ENCODE measurements at regions not wholly inside any gene's neighbourhood (a gene's known extent, or its start where the extent isn't known, plus 50 kb on each side); places are given as distances from the start of the nearest gene placed in this dataset.

DNA sequence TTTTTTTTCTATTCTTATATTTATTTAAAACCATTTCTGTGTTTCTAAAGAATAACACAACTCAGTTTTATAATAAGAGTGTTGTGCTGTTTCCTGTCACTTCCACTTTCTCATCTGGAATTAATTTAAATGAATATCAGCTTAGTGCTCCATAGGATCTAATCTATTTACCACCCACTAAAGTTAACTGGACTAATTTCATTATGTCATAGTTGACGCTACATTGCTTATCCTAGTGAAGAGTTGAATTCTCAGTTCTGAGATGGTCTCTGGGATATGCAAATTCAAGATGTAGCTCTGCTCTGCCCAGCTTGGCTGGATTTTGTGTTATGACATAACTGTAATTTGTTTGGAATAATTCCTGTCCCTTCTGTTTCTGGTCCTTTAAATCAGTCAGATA lies 380.1 kb downstream of the METTL15 start:
- H3K4me3 ChIP-seq (ENCODE audit: control insufficient read depth, low read depth, low read length): no peak overlapping the region
- TF ChIP-seq, protein P1, sequence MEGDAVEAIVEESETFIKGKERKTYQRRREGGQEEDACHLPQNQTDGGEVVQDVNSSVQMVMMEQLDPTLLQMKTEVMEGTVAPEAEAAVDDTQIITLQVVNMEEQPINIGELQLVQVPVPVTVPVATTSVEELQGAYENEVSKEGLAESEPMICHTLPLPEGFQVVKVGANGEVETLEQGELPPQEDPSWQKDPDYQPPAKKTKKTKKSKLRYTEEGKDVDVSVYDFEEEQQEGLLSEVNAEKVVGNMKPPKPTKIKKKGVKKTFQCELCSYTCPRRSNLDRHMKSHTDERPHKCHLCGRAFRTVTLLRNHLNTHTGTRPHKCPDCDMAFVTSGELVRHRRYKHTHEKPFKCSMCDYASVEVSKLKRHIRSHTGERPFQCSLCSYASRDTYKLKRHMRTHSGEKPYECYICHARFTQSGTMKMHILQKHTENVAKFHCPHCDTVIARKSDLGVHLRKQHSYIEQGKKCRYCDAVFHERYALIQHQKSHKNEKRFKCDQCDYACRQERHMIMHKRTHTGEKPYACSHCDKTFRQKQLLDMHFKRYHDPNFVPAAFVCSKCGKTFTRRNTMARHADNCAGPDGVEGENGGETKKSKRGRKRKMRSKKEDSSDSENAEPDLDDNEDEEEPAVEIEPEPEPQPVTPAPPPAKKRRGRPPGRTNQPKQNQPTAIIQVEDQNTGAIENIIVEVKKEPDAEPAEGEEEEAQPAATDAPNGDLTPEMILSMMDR (IDR thresholded peaks at IDR 0.05; ENCODE audit: control insufficient read depth, insufficient read depth, low read depth, low read length, missing control alignments): no peak
- no peak for DNase-seq (ENCODE audit: low read depth)

- no peak overlapping the region for H3K4me3 ChIP-seq (ENCODE audit: control insufficient read depth, low read depth, low read length)
- TF ChIP-seq, protein P1 (IDR thresholded peaks at IDR 0.05; ENCODE audit: control insufficient read depth, insufficient read depth, low read depth, low read length, missing control alignments): no peak
- DNase-seq (ENCODE audit: low read depth): no peak
Measured at GRCh38 chr11:28483072-28483867, 375.1 kb downstream of the METTL15 start.

GRCh38 chr11:28482666-28483065 lies 374.5 kb downstream of the METTL15 start:
- TF ChIP-seq, protein P1 (IDR thresholded peaks at IDR 0.05; ENCODE audit: control insufficient read depth, insufficient read depth, low read depth, low read length, missing control alignments): no peak

DNA sequence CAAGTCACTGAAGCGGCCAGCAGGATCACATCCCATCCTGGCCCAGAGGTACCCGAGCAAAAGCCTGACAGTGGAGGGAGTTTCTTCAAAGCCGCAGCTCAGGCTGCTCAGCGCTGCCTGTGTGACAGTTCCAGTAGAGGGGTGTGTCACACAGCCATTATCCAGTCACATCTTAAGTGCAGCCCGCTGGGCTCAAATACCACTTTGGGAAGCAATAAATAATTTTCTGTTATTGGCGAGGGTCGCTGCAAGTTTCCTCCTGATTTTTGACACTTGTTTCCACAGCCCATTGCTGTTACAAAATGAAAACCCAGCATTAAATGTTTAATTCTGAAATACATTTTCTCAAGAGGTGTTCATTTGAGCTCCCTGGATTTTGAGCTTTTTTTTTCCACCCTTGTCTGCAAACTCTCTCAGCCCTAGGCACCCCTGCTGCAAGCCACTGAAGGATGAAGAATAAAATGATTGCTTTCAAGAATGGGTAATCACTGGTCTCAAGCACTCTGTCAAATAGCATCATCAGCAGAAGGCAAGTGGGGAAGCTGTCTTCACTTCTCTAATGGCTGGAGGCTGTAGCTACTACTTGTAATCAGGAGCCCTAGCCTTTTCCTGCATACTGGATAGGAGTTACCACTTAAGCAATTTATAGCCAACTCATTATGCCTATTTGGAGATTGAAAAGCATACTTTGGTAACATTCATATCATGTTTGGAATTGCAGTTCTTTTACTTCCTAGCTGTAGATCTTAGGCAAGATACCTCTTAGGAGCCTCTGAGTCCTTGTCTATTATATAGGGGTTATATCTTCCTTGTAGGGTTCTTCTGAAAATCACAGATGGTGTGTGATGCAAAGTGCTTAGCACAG lies 373.7 kb downstream of the METTL15 start:
- TF ChIP-seq, protein P1 (IDR thresholded peaks at IDR 0.05; ENCODE audit: control insufficient read depth, insufficient read depth, low read depth, low read length, missing control alignments): no peak
- H3K4me3 ChIP-seq (ENCODE audit: control insufficient read depth, low read depth, low read length): no peak overlapping the region
- no peak for DNase-seq (ENCODE audit: low read depth)

More at GRCh38 chr11:28482666-28483065, 374.5 kb downstream of the METTL15 start:
- no peak for DNase-seq (ENCODE audit: low read depth)
- no peak overlapping the region for H3K4me3 ChIP-seq (ENCODE audit: control insufficient read depth, low read depth, low read length)

GRCh38 chr11:28480406-28480805 lies 372.2 kb downstream of the METTL15 start:
- no peak for DNase-seq (ENCODE audit: low read depth)
- H3K4me3 ChIP-seq (ENCODE audit: control insufficient read depth, low read depth, low read length): no peak overlapping the region
- TF ChIP-seq, protein P1 (IDR thresholded peaks at IDR 0.05; ENCODE audit: control insufficient read depth, insufficient read depth, low read depth, low read length, missing control alignments): no peak

DNA sequence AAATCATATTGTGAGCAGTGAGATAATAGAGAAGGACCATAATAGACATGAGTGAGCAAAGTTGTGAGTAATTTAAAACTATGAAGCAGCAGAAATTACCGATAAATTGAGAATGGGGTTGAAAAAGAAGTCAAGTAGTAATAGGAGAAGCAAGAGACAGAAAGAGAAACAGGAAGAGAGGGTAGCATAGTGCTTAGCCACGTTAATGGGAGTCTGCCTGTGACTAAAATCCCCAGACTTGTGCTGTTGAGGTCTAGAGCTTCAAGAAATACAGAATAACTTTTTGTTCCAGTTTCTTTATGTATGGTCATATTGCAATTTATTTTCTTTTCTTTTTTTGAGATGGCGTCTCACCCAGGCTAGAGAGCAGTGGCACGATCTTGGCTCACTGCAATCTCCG lies 368.7 kb downstream of the METTL15 start:
- TF ChIP-seq, protein P1 (IDR thresholded peaks at IDR 0.05; ENCODE audit: control insufficient read depth, insufficient read depth, low read depth, low read length, missing control alignments): no peak
- DNase-seq (ENCODE audit: low read depth): no peak
- no peak overlapping the region for H3K4me3 ChIP-seq (ENCODE audit: control insufficient read depth, low read depth, low read length)
